SJSA1 (cell line): ENCODE measurements at regions not wholly inside any gene's neighbourhood (a gene's known extent, or its start where the extent isn't known, plus 50 kb on each side); places are given as distances from the start of the nearest gene placed in this dataset.

ENCODE experiments used
- DNase-seq, 2 experiments: peaks; one replicate each; pipeline ENCODE4 v3.0.0-alpha.2; 2015 to 2020; ENCODE audit warnings: low spot score in 2 of 2, low read depth in 1 of 2
- H3K27ac ChIP-seq: fragments of 250-450 bp; sonication (Bioruptor Pico); 2 replicates; pipeline ENCODE4 v1.5.1; 2020; ENCODE audit warnings: mild to moderate bottlenecking, moderate library complexity
- H3K27me3 ChIP-seq: fragments of 250-450 bp; sonication (Bioruptor Pico); replicated peaks from 2 replicates; pipeline ENCODE4 v1.5.1; 2020; ENCODE audit warnings: mild to moderate bottlenecking, moderate library complexity
- H3K36me3 ChIP-seq: fragments of 250-450 bp; sonication (Bioruptor Pico); 2 replicates; pipeline ENCODE4 v1.5.1; 2020; ENCODE audit warnings: mild to moderate bottlenecking
- H3K4me1 ChIP-seq: fragments of 250-450 bp; sonication (Bioruptor Pico); replicated peaks from 2 replicates; pipeline ENCODE4 v1.6.1; 2021; ENCODE audit warnings: mild to moderate bottlenecking
- H3K4me3 ChIP-seq: fragments of 250-450 bp; sonication (Bioruptor Pico); 2 replicates; pipeline ENCODE4 v1.5.1; 2020; ENCODE audit warnings: mild to moderate bottlenecking
- H3K9me3 ChIP-seq: fragments of 250-450 bp; sonication (Bioruptor Pico); replicated peaks from 2 replicates; pipeline ENCODE4 v1.5.1; 2020; ENCODE audit warnings: mild to moderate bottlenecking

GRCh38 chr3:127365163-127365798, 77.4 kb upstream of the PRR20G start:
- Histone ChIP-seq H3K27ac (no peak overlapping the region), H3K36me3 (no peaks in the 10 kb centered on the region), H3K4me3 (no peak overlapping the region)

GRCh38 chr3:127363891-127364290, 76.0 kb upstream of the PRR20G start:
- Histone ChIP-seq H3K27ac (no peak overlapping the region), H3K4me1 (no peaks in the 10 kb centered on the region), H3K4me3 (no peak overlapping the region), H3K36me3 (no peaks in the 10 kb centered on the region), H3K9me3 (no peaks in the 10 kb centered on the region), H3K27me3 (peaks cover 3% of the 10 kb centered on the region; the same call in 1 of the 2 replicates)
- DNase-seq = no peak

More at GRCh38 chr3:127365163-127365798, 77.4 kb upstream of the PRR20G start:
- H3K27me3 ChIP-seq = peaks cover 3% of the 10 kb centered on the region; the same call in 1 of the 2 replicates
- no peak for DNase-seq
- no peaks in the 10 kb centered on the region for H3K9me3 ChIP-seq
- H3K4me1 ChIP-seq = no peaks in the 10 kb centered on the region

GRCh38 chr3:127363171-127363570, 75.3 kb upstream of the PRR20G start:
- no peak for DNase-seq
- Histone ChIP-seq H3K4me1 (no peaks in the 10 kb centered on the region), H3K27ac (no peak overlapping the region), H3K36me3 (no peaks in the 10 kb centered on the region), H3K27me3 (peaks cover 3% of the 10 kb centered on the region; the same call in 1 of the 2 replicates), H3K4me3 (no peak overlapping the region), H3K9me3 (no peaks in the 10 kb centered on the region)

- Histone ChIP-seq H3K4me1 (no peaks in the 10 kb centered on the region), H3K36me3 (no peaks in the 10 kb centered on the region), H3K4me3 (no peak overlapping the region), H3K27ac (no peak overlapping the region), H3K9me3 (no peaks in the 10 kb centered on the region; the same call in 1 of the 2 replicates), H3K27me3 (peaks cover 3% of the 10 kb centered on the region; the same call in 1 of the 2 replicates)
- no peak for DNase-seq
These were observed 72.8 kb upstream of the PRR20G start for GRCh38 chr3:127360647-127361046.

- no peaks in the 10 kb centered on the region; the same call in 1 of the 2 replicates for H3K9me3 ChIP-seq
- H3K4me3 ChIP-seq = no peak overlapping the region
- H3K4me1 ChIP-seq = no peaks in the 10 kb centered on the region
- H3K36me3 ChIP-seq = no peaks in the 10 kb centered on the region
- no peaks in the 10 kb centered on the region; the same call in 1 of the 2 replicates for H3K27me3 ChIP-seq
- DNase-seq = no peak
- no peak overlapping the region for H3K27ac ChIP-seq
These were observed 70.8 kb upstream of the PRR20G start for GRCh38 chr3:127358641-127359040.

- Histone ChIP-seq H3K4me1 (no peaks in the 10 kb centered on the region), H3K27ac (no peak overlapping the region), H3K9me3 (no peaks in the 10 kb centered on the region; the same call in 1 of the 2 replicates), H3K36me3 (no peaks in the 10 kb centered on the region), H3K27me3 (no peaks in the 10 kb centered on the region), H3K4me3 (no peak overlapping the region)
- DNase-seq = no peak
These were observed 68.5 kb upstream of the PRR20G start for GRCh38 chr3:127356381-127356780.

- Histone ChIP-seq H3K9me3 (no peaks in the 10 kb centered on the region; the same call in 1 of the 2 replicates), H3K4me3 (no peak overlapping the region)
These were observed 66.9 kb upstream of the PRR20G start for GRCh38 chr3:127354761-127355160.

GRCh38 chr3:127352612-127353011, 64.8 kb upstream of the PRR20G start:
- peaks cover 8% of the 10 kb centered on the region; the same call in 1 of the 2 replicates for H3K27me3 ChIP-seq
- no peaks in the 10 kb centered on the region for H3K36me3 ChIP-seq
- H3K4me1 ChIP-seq = no peaks in the 10 kb centered on the region
- no peak for DNase-seq
- H3K4me3 ChIP-seq = no peak overlapping the region
- no peaks in the 10 kb centered on the region; the same call in 1 of the 2 replicates for H3K9me3 ChIP-seq
- no peak overlapping the region for H3K27ac ChIP-seq

More at GRCh38 chr3:127354761-127355160, 66.9 kb upstream of the PRR20G start:
- Histone ChIP-seq H3K27ac (no peak overlapping the region), H3K27me3 (no peaks in the 10 kb centered on the region), H3K4me1 (no peaks in the 10 kb centered on the region), H3K36me3 (no peaks in the 10 kb centered on the region)
- DNase-seq = no peak

- Histone ChIP-seq H3K4me1 (no peaks in the 10 kb centered on the region), H3K27me3 (peaks cover 8% of the 10 kb centered on the region; the same call in 1 of the 2 replicates), H3K9me3 (no peaks in the 10 kb centered on the region; the same call in 1 of the 2 replicates), H3K36me3 (no peaks in the 10 kb centered on the region), H3K4me3 (no peak overlapping the region), H3K27ac (no peak overlapping the region)
- DNase-seq = no peak
These were observed 64.0 kb upstream of the PRR20G start for GRCh38 chr3:127351775-127352350.

- Histone ChIP-seq H3K27me3 (peaks cover 8% of the 10 kb centered on the region; the same call in 1 of the 2 replicates), H3K36me3 (no peaks in the 10 kb centered on the region), H3K27ac (no peak overlapping the region), H3K9me3 (no peaks in the 10 kb centered on the region; the same call in 1 of the 2 replicates), H3K4me1 (no peaks in the 10 kb centered on the region), H3K4me3 (no peak overlapping the region)
- no peak for DNase-seq
These were observed 63.5 kb upstream of the PRR20G start for GRCh38 chr3:127351321-127351720.

GRCh38 chr3:127350172-127351050, 62.6 kb upstream of the PRR20G start:
- H3K36me3 ChIP-seq = no peaks in the 10 kb centered on the region
- H3K27me3 ChIP-seq = peaks cover 8% of the 10 kb centered on the region; the same call in 1 of the 2 replicates
- no peaks in the 10 kb centered on the region for H3K4me1 ChIP-seq
- H3K4me3 ChIP-seq = no peak overlapping the region
- no peak for DNase-seq
- H3K27ac ChIP-seq = no peak overlapping the region
- no peaks in the 10 kb centered on the region for H3K9me3 ChIP-seq

GRCh38 chr3:127349501-127350171, 61.8 kb upstream of the PRR20G start:
- Histone ChIP-seq H3K9me3 (no peaks in the 10 kb centered on the region), H3K4me1 (no peaks in the 10 kb centered on the region), H3K27me3 (peaks cover 8% of the 10 kb centered on the region; the same call in 1 of the 2 replicates), H3K36me3 (no peaks in the 10 kb centered on the region), H3K4me3 (no peak overlapping the region), H3K27ac (no peak overlapping the region)
- no peak for DNase-seq

GRCh38 chr3:127342735-127343134, 54.9 kb upstream of the PRR20G start:
- peaks cover 3% of the 10 kb centered on the region; the same call in 1 of the 2 replicates for H3K9me3 ChIP-seq
- H3K4me1 ChIP-seq = no peaks in the 10 kb centered on the region

More at GRCh38 chr3:127342735-127343134, 54.9 kb upstream of the PRR20G start:
- H3K36me3 ChIP-seq = no peaks in the 10 kb centered on the region
- H3K27ac ChIP-seq = no peak overlapping the region
- DNase-seq = no peak
- no peak overlapping the region for H3K4me3 ChIP-seq
- H3K27me3 ChIP-seq = peaks cover 3% of the 10 kb centered on the region; the same call in 1 of the 2 replicates
